ENCODE measurements at regions not wholly inside any gene's neighbourhood (a gene's known extent, or its start where the extent isn't known, plus 50 kb on each side); places are given as distances from the start of the nearest gene placed in this dataset.

DNA sequence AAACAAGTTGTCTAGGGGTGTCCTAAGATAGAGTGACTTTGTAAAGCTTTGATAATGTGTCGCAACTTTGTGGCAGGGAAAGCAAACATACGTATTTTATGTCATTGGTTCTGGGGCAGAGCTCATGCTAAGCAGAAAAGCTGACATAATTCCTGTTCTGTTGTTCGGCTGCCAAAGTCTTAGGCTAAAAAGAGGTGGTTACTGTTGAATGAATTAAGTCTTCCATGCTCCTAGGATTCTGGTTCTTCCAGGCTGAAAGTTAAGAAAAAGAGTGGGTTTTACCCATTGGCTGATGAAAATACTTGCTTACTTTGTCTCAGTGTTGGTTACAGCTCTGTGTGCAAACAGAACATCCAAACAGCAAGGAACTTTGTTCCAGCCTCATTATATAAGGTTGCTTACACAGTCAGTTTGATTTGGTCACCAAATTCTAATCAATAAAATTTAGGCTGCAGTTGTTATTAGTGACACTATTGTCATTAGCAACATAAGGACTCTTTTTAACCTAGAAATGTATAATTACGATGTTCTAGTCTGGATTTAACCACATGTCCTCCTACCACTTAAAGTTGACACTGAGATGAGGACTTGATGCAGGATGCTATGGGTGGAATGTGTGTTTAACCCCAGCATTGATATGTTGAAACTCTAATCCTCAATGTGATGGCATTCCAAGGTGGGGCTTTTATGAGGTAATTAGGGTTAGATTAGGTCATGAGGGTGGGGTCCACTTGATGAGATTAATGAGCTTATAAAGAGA is 114.0 kb upstream of the GOT2 start (continued):
- TF ChIP-seq, protein P1, sequence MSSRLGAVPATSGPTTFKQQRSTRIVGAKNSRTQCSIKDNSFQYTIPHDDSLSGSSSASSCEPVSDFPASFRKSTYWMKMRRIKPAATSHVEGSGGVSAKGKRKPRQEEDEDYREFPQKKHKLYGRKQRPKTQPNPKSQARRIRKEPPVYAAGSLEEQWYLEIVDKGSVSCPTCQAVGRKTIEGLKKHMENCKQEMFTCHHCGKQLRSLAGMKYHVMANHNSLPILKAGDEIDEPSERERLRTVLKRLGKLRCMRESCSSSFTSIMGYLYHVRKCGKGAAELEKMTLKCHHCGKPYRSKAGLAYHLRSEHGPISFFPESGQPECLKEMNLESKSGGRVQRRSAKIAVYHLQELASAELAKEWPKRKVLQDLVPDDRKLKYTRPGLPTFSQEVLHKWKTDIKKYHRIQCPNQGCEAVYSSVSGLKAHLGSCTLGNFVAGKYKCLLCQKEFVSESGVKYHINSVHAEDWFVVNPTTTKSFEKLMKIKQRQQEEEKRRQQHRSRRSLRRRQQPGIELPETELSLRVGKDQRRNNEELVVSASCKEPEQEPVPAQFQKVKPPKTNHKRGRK (CRISPR knock-in tag; IDR thresholded peaks at IDR 0.05) = no peak
- TF ChIP-seq ZNF33B (CRISPR knock-in tag; IDR thresholded peaks at IDR 0.05) (no peak), ZNF776 (CRISPR knock-in tag; IDR thresholded peaks at IDR 0.05) (no peak), PCBP2 (optimal IDR thresholded peaks at IDR 0.05; ENCODE audit: low read depth, low read length, poor library complexity, severe bottlenecking) (no peak), ZNF556 (CRISPR knock-in tag; IDR thresholded peaks at IDR 0.05; ENCODE audit: borderline replicate concordance) (no peak), POLR2G (IDR thresholded peaks at IDR 0.05; ENCODE audit: low read depth, low read length) (no peak), HOXD1 (CRISPR knock-in tag; IDR thresholded peaks at IDR 0.05) (no peak), REL (CRISPR knock-in tag; conservative IDR thresholded peaks at IDR 0.05) (no peak), NFE2 (CRISPR knock-in tag; IDR thresholded peaks at IDR 0.05) (no peak), SMARCE1 (IDR thresholded peaks at IDR 0.05; ENCODE audit: borderline replicate concordance) (no peak), ZBTB38 (CRISPR knock-in tag; IDR thresholded peaks at IDR 0.05) (no peak), TBX3 (IDR thresholded peaks at IDR 0.05; ENCODE audit: borderline replicate concordance) (no peak), RFX1 (IDR thresholded peaks at IDR 0.05) (no peak)
- TF ChIP-seq, protein P2, sequence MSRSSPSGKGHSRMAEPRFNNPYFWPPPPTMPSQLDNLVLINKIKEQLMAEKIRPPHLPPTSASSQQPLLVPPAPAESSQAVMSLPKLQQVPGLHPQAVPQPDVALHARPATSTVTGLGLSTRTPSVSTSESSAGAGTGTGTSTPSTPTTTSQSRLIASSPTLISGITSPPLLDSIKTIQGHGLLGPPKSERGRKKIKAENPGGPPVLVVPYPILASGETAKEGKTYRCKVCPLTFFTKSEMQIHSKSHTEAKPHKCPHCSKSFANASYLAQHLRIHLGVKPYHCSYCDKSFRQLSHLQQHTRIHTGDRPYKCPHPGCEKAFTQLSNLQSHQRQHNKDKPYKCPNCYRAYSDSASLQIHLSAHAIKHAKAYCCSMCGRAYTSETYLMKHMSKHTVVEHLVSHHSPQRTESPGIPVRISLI (CRISPR knock-in tag; IDR thresholded peaks at IDR 0.05; ENCODE audit: borderline replicate concordance) = no peak
- TF ChIP-seq, protein P3, sequence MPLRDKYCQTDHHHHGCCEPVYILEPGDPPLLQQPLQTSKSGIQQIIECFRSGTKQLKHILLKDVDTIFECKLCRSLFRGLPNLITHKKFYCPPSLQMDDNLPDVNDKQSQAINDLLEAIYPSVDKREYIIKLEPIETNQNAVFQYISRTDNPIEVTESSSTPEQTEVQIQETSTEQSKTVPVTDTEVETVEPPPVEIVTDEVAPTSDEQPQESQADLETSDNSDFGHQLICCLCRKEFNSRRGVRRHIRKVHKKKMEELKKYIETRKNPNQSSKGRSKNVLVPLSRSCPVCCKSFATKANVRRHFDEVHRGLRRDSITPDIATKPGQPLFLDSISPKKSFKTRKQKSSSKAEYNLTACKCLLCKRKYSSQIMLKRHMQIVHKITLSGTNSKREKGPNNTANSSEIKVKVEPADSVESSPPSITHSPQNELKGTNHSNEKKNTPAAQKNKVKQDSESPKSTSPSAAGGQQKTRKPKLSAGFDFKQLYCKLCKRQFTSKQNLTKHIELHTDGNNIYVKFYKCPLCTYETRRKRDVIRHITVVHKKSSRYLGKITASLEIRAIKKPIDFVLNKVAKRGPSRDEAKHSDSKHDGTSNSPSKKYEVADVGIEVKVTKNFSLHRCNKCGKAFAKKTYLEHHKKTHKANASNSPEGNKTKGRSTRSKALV (CRISPR knock-in tag; IDR thresholded peaks at IDR 0.05) = no peak
- TF ChIP-seq, protein P4, sequence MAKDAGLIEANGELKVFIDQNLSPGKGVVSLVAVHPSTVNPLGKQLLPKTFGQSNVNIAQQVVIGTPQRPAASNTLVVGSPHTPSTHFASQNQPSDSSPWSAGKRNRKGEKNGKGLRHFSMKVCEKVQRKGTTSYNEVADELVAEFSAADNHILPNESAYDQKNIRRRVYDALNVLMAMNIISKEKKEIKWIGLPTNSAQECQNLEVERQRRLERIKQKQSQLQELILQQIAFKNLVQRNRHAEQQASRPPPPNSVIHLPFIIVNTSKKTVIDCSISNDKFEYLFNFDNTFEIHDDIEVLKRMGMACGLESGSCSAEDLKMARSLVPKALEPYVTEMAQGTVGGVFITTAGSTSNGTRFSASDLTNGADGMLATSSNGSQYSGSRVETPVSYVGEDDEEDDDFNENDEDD (CRISPR knock-in tag; IDR thresholded peaks at IDR 0.05; ENCODE audit: borderline replicate concordance) = no peak
- TF ChIP-seq, protein P5, sequence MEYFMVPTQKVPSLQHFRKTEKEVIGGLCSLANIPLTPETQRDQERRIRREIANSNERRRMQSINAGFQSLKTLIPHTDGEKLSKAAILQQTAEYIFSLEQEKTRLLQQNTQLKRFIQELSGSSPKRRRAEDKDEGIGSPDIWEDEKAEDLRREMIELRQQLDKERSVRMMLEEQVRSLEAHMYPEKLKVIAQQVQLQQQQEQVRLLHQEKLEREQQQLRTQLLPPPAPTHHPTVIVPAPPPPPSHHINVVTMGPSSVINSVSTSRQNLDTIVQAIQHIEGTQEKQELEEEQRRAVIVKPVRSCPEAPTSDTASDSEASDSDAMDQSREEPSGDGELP (IDR thresholded peaks at IDR 0.05; ENCODE audit: borderline replicate concordance, low read depth) = no peak
- TF ChIP-seq, protein P6, sequence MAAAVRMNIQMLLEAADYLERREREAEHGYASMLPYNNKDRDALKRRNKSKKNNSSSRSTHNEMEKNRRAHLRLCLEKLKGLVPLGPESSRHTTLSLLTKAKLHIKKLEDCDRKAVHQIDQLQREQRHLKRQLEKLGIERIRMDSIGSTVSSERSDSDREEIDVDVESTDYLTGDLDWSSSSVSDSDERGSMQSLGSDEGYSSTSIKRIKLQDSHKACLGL (CRISPR knock-in tag; IDR thresholded peaks at IDR 0.05) = no peak
- TF ChIP-seq, protein P7, sequence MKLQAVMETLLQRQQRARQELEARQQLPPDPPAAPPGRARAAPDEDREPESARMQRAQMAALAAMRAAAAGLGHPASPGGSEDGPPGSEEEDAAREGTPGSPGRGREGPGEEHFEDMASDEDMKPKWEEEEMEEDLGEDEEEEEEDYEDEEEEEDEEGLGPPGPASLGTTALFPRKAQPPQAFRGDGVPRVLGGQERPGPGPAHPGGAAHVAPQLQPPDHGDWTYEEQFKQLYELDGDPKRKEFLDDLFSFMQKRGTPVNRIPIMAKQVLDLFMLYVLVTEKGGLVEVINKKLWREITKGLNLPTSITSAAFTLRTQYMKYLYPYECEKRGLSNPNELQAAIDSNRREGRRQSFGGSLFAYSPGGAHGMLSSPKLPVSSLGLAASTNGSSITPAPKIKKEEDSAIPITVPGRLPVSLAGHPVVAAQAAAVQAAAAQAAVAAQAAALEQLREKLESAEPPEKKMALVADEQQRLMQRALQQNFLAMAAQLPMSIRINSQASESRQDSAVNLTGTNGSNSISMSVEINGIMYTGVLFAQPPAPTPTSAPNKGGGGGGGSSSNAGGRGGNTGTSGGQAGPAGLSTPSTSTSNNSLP (IDR thresholded peaks at IDR 0.05; ENCODE audit: low read depth, low read length) = no peak; the same call in 1 of the 2 replicates

Measured in HepG2 (cell line).